NCI-H2196 (cell line): ENCODE measurements at regions not wholly inside any gene's neighbourhood (a gene's known extent, or its start where the extent isn't known, plus 50 kb on each side); places are given as distances from the start of the nearest gene placed in this dataset.

Experiments
- DNase-seq: peaks from one replicate; lab custom pipeline; 2025; ENCODE audit not compliant: unreplicated experiment; lab: John Stamatoyannopoulos, UW

DNA sequence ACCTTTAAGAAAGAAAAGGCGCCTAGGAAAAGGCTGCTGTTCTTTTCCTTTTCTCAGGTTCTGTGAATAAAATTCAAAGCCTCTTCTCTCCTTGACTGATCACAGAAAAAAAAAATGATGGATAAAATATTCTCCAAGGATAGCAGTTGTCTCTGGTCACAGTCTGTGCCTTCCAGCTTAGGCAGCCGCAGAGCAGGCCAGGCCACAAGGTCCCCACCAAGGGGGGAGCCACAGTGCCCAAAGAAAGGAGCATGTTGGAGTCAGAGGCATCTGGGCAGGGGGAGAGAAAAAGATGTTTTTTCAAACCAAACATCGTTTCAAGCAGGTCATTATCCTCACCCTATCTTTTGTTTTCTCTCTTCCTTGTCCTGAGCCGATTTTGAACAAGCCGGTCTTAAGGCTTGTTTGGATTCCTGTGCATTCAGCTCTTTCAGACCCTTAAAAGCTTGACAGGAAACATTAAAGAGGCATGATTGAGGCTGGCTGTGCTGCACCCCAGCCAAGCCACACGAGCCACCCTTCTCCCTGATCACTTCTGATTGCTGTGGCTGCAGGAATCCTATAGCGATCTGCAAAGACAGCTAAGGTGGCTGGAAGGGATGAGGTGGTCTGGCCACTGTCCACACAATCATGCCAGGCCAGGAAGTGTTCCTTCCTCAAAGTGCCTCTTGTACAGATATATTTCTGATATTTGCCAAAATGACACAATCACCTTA lies 284.6 kb upstream of the TLE4 start:
- DNase-seq, result no peak

DNA sequence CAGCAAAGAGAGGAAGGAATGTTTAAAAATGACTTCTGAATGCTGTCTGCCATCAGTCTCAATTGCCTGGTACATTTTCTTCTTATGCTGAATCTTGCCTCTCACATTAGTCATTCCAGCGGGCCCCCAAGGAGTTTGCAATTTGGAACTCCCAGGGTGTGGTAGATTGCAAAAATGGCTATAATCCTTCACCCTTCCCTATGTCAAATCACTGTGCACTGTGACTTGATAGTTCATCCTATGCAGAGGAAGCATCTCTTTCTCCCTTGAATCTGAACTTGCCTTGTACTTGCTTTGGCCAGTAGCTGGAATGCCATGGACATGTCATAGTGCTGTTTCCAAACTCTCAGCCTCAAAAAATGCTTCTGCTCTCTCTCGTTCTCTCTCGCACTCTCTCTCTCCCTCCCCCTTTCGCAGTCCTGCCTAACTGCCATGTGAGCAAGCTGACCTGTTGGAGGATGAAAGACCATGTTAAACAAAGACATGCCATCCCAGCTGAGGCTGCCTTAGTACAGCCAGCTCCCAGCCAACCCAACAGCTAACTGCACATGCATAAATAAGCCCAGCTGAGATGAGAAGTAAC lies 284.0 kb upstream of the TLE4 start:
- DNase-seq, result no peak

DNA sequence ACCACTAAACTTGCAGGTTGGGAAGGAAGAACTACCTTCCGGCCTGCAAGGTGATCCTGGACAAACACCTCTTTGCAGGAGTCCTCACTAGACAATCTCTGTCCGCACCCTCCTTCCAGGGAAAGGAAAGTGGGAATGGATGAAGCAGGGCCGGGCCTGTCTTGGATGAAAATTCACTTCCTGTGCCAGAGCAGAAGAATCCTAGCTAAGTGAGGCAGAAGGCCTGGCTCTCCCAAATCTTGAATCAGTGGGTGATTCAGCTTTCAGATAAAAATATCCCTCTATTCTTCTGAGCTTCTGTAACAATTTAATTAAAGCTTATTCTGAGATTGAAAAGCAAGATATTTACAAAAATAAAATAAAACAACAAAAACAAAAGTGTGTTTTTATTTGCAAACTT lies 281.9 kb upstream of the TLE4 start:
- DNase-seq, result no peak

DNA sequence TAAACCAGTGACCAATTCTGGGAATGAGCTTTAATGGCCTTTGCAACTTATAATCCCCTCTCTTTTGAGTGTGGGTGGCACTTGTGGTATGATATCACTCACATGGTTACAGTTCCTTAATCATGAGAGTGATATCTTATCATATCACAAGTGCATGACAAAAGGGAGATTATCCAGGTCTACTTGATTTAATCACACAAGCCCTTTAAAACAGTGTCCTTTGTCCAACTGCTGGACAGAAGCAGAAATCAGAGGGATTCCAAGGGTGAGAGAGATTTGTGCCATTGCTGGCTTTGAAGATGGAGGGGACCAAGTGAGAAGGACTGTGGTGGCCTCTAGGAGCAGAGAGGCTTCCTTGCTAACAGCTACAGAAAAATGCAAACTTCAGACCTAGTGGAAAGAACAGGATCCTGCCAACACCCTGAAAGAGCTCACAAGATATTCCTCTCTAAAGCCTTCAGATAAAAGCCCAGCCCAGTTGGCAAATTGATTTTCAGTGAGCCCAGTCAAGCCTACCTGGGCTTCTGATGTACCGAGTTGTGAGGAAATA lies 279.0 kb upstream of the TLE4 start:
- DNase-seq, result no peak

DNA sequence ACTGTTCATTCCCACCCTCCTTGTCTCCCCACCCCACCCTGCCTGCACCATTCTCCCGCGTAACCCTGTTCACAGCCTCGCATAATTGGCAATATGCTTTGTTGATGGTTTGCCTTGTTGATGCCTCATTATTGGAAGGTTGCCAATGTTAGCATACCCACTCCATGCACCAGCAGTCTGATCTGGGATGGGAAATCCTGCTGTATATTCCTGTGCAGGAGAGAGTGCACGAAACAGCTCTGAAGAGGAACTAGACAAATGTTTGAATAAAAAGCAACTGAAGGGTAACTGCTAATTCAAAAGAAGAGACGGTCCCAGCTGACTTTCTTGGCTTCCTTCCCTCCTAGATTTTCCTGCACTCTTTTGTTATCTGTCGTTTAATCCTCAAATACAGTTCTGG lies 271.7 kb upstream of the TLE4 start:
- DNase-seq, result no peak

DNA sequence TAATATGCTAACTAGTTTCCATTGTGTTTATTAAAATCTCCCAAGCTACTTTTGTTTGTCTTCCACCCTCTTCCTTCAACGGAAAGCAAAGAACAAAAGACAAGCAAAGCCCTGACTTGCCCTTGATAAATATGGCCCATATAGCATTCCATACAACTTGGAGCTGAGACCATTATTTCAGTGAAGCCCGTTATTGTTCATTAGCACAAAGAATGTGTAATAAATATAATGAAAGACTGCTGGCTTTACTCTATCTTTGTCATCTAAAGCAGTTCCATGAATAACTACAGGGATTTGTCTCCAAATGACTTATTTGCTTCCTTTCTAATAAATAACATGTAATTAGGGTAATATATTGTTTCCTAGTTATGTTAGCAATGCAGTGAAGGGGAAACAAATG lies 270.7 kb upstream of the TLE4 start:
- no peak for DNase-seq

DNA sequence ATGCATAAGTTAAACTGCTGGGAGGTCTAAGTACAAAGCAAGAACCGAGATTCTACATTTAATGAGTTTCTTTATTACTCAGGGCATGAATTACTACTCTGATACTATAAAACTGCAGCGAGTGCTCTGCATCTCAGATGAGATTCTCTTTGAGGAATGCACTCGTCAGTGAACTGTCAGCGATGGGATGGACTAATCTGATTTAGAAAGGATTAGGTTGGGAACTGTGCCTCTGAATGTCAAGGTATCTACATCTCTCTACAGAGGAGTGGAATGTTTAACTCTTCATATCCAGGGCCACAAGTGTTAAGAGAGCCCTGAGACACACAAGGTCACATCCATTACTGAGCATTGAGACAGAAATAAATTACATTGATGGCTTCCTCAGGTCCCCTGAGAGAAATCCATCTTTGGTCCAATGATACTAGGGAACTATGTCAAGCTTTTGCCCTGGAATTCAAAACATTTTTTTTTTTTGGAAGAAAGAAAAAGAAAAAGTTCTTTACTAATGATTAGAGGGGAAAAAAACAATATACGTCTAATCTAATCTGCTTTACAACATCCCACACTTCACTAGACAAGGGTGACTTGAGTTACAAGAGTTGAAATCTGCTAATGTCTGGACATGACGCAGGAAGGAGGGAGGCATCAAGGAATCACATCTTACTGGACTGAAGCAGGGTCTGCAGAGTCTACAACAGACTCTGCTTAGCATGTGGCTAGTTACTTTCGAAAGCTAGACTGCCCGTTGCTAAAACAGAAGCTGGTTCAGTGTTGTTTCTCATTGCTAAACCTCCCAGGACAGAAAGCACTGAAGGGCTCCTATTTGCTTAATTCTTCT lies 270.0 kb upstream of the TLE4 start:
- DNase-seq, result no peak

DNA sequence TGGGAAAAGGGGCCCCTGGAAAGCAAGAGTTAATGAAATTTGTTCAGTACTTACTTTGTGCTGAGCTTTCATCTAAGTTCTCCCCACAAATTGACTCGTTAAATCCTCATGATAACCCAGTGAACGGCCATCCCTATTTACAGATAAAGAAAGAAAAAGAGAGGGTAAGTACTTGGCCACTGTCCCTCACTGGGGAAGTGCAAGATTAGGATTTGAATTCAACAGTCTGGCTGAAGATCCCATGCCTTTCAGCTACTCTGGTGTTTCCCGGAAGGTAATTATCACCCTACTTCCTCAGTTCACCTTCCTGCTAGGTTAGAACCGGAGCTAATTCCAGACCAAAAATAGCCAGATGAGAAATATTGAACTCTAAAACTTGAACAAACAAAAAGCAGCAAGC lies 269.2 kb upstream of the TLE4 start:
- DNase-seq, result no peak

DNA sequence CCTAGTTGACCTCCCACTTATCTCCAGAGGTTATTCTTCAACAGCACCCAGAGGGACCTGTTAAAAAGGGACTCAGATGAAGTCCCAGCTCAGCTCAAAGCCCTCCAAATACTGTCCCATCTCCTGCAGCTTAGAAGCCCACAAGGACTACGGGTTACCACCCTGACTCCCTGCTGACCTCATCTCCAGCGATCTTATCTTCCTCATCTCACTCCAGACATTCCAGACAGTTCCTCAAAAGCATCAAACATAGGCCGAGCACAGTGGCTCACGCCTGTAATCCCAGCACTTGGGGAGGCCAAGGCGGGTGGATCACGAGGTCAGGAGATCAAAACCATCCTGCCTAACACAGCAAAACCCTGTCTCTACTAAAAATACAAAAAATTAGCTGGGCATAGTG lies 263.8 kb upstream of the TLE4 start:
- DNase-seq, result no peak

DNA sequence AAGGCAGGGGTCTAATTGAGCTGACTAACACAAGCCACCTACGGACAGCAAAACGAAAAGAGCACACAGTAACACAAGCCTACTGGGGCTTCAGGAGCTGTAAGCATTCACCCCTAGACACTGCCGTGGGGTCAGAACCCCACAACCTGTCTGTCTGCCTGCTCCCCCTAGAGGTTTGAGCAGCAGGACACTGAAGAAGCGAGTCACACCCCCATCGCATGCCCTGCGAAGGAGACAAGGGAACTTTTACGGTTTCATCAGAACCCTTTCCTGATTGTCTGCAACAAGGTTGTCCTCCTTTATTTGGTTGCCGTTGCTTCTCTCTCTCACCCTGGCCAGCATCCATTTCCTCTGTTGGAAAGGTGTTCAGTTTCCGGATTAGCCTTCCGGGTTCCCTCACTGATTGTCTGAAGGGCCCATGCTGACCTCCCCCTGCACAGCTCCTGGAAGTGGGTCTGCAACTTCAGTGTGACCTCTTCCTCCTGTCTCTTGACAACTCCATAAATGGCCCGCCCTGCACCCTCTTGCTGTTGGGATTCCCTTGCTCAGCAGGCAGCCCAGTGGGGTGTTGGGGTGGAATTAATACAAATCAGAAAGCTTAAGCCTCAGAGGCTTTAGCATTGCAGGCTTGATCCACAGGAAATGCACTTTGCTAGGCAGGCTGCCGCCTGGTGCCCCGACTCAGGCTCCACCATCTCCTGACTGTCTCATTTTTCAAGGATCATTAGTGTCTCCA lies 258.9 kb upstream of the TLE4 start:
- DNase-seq, result no peak

DNA sequence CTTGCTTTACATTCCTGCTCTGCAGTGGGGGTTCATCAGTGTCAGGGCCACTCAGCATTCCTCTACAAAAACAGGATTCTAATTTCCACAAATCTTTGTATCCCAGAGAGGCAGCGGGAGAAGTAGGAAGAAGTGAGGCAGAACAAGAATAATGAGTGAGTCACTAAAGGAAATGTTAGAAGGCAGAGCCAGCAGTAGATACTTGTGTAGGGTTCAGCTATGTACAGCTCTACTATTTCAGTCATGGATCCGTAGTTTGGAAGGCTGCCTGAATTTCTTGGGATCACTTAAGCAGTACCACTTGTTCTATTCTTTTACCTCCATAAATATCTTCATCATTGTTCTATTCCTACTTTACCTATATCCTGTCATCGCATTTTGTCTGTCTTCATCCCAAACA lies 246.3 kb upstream of the TLE4 start:
- DNase-seq, result no peak

DNA sequence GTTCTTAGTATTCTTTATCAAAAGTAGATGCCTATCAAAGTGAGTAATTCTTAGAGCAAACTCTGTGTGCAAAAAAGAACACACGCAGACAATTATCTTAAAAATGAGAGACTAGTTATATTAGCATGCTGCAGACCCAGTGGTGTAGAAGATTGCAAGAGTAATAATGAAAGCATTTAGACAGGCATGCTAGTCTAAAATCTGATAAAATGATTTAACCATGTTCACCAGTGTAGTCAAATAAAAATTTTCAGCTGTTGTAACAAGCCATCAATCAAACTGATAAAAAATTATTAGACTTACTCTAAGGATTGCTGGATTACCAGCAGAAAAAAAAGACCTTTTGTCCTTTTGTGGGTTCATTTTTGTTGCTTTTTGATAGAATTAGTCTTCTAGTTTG lies 241.9 kb upstream of the TLE4 start:
- no peak for DNase-seq

DNA sequence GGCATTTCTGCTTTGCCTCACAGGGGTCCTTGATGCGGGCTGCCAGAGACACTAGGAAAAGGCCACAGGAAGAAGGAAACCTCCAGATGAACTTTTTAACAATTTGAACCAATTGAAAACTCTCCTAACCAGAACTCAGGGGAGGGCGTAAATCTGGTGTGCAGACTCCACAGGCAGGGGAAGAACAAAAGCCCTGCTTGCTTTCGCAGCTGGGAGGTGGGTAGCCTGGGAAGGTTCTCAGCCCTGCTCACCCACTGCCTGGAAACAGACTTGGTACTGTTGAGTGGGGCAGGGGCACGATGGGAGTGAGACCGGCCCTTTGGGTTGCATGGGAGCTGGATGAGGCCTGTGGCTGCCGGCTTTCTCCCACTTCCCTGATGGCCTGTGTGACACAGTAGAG lies 237.8 kb upstream of the TLE4 start:
- no peak for DNase-seq

DNA sequence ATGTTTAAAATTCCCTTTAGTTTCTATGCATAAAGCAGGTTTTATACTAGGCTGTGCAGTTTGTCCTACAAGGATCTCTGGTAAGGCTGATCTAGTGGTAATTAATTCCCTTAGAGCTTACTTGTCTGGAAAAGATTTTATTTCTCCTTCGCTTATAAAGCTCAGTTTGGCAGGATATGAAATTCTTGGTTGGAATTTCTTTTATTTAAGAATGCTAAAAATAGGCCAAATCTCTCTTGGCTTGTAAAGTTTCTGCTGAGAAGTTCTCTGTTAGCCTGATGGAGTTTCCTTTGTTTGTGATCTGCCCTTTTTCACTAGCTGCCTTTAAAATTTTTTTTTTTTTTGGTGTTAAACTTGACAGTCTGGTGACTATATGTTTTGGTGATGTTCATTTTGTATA lies 237.1 kb upstream of the TLE4 start:
- no peak for DNase-seq

DNA sequence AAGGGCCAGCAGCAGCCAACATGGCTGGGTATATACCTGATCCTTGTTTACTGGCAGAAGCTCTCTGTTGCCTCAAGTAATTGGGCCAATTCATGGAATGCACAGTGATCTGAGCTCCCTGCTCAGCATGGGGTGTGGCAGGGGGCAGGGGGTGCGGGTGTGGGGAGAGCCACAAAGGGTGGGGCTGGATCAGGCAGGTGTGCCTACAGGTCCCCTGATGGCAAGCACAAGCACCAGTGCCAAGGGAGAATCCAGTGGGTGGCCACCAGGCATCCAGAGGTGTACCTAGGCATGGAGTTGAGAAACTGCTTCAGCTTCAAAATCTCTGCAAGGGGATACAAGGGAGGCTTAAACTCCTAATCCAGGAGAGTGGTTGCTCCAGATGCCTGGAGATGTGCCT lies 235.8 kb upstream of the TLE4 start:
- no peak for DNase-seq

DNA sequence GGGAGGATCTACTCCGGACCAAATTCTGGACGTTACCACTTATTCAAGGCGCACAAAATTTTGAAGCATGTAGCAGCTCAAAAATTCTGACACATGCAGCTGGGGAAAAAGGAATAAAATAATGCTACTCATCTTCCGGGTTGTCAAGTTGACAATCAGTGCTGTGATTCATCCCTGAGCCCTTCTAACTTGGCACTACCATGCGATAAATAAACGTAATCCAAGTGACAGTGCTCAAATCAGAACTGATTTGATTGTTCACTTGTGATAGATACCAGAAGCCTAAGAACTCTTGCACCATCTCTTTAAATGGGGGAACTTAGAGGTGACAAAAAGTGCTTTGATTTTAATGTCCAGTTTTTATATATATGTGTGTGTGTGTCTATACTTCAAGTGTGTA lies 230.2 kb upstream of the TLE4 start:
- no peak for DNase-seq

DNA sequence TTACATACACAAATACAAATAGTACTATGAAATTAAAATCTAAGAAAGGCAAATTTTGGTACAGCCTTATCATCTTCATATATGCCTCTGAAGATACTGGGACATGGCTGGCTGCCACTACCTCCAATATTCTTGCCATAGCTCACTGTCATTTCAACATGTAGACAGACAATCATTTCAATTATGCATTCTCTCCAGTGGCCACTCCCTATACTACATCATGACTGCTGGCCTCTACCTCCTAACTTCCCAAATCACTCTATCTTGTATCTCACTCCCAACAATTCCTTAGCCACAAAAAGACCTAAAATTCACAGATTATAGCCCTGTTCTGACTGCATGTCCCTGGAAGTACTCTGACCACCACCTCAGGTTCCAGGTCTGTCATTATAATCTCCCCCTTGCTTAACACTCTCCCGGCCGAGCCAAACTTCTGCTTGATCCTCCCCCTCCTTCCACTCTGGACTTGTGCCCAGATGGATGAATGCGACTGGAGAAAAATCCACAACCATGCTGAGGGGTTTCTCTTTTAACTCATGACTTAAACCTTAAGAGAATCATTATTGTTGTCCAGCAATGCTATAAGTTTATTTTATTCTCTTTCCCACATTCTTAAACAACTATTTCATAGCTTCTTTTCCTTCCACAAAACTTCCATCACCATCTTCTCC lies 225.3 kb upstream of the TLE4 start:
- DNase-seq, result no peak

DNA sequence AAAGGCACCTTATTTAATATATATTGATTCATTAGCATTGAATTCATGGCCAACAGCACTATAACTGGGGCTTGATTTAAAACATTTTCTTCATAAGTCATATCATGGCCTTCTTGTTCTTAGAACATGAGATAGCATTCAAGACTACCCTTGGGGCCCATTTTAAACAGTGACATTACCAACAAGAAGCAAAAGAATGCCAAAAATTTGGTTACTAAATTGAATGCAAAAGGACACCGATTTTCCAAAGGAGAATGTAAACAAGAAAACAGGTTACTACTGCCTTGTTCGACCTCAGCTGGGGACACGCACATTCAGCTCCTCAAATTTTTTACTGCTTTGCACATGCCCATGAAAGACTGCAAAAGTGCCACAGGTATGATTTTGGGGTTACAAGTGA lies 219.4 kb upstream of the TLE4 start:
- DNase-seq, result no peak

DNA sequence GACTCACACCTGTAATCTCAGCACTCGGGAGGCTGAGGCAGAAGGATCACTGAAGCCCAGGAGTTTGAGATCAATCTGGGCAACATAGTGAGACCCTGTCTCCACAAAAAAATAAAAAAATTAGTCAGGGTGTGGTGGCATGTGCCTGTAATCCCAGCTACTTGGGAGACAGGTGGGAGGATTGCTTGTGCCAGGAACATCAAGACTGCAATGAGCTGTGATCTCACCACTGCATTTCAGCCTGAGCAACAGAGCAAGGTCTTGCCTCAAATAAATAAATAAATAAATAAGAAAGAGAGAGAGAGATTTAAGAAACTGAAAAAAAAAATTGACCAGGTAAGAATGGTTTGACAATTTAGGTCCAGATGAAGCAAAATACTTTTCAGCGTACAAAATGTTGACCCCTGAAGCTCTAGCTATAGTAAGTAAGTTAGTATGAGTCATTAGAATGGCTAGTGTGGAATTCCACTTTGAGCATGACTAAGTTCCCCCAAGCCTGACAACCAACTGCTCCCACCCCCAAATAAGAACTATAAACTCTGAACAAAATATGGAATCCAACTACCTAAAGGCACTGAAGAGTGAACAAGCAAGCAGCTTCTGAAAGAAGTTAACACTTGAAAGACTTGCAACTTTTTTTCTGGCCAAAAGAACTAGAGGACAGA lies 217.8 kb upstream of the TLE4 start:
- DNase-seq, result no peak

DNA sequence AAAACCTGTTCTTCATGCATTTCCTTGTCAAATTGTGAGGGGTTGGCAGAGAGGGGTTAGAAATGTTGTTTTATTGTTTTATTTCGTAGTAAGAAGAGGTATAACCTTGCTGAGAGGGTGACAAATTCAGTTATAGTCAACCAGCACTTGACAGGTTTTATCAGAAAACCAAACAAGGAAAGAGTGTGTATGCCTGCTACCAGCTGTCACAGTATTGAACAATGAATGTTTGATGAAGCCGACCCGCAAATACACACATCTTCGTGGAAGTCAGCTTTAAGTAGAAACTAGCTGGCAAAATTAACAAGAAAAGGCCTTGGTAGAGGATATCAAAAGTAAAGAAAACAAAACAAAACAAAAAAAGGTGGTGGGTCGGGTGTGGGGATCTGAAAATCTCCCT lies 214.6 kb upstream of the TLE4 start:
- no peak for DNase-seq
